KOPT-K1 (cell line): ENCODE measurements at regions not wholly inside any gene's neighbourhood (a gene's known extent, or its start where the extent isn't known, plus 50 kb on each side); places are given as distances from the start of the nearest gene placed in this dataset.
"Not testable (repeated sequence)": the region's sequence is repeated elsewhere in the genome, so short reads cannot be mapped to it uniquely, and the experiment has no call there.

Experiments
- H3K27ac ChIP-seq: fragments of 200-600 bp; sonication (generic); 2 replicates; pipeline ENCODE4 v1.5.1; 2016; ENCODE audit warnings: antibody characterized with exemption, mild to moderate bottlenecking, low read depth, low read length; ENCODE audit not compliant: poor library complexity, severe bottlenecking
- H3K36me3 ChIP-seq: fragments of 200-600 bp; sonication (generic); 2 replicates; pipeline ENCODE4 v1.5.1; 2017; ENCODE audit warnings: antibody characterized with exemption, mild to moderate bottlenecking, low read length, moderate library complexity; ENCODE audit not compliant: insufficient read depth
- H3K9me3 ChIP-seq: fragments of 200-600 bp; sonication (generic); 2 replicates; pipeline ENCODE4 v1.5.1; 2017; ENCODE audit warnings: antibody characterized with exemption, low read length, mild to moderate bottlenecking; ENCODE audit not compliant: insufficient read depth, poor library complexity, severe bottlenecking

- Histone ChIP-seq H3K27ac (no peak overlapping the region), H3K9me3 (no peaks in the 10 kb centered on the region), H3K36me3 (no peaks in the 10 kb centered on the region)
Measured at GRCh38 chr1:117758444-117759316, 152.8 kb downstream of the TENT5C start.

GRCh38 chr1:117759535-117759934 is 153.7 kb downstream of the TENT5C start:
- no peaks in the 10 kb centered on the region for H3K9me3 ChIP-seq
- H3K36me3 ChIP-seq, result no peaks in the 10 kb centered on the region
- H3K27ac ChIP-seq, result no peak overlapping the region

DNA sequence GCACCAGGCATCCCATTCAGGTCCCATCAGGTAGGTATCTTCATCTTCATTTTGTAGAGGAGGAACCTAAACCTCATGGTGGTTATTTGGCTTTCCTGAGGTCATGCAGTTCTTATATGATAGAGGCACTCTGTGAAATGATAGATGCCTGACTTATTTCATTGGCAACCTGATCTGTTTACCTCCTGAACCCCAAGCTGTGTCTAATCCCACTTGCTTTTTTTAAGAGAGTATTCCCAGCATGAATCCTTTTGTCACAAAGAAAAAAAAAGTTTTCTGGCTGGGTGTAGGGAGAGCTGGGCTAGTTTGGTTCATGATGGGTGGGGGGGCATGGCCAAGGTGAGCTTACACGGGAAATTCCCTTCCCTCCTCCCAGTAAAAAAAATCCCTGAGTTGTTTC is 154.2 kb downstream of the TENT5C start:
- Histone ChIP-seq H3K27ac (no peak overlapping the region), H3K36me3 (no peaks in the 10 kb centered on the region), H3K9me3 (no peaks in the 10 kb centered on the region)

DNA sequence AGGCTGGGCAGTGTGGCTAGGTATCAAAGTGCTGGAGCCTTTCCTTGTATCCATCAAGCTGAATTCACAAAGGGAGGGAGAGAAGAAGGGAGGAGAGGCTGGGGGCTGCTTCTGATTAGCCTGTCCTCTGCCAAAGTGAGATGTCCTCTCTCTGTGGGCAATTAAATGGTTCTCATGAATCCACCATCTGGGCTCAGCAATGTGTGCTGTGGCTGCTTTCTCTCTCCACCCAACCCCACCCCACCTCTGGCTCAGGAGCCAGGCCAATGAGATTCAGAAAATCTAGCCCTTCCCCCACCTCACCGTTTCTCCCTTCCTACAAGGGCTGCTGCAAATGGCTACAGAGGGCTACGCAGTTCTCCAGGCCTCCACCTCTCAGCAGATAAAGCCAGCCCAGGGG is 154.6 kb downstream of the TENT5C start:
- no peaks in the 10 kb centered on the region for H3K9me3 ChIP-seq
- no peaks in the 10 kb centered on the region for H3K36me3 ChIP-seq
- H3K27ac ChIP-seq, result no peak overlapping the region

- peaks cover 34% of the 10 kb centered on the region for H3K9me3 ChIP-seq
- H3K27ac ChIP-seq, result not testable (repeated sequence)
Measured at GRCh38 chr1:117767756-117768155, 161.7 kb downstream of the GDAP2 start.

GRCh38 chr1:117770981-117771531 is 158.4 kb downstream of the GDAP2 start:
- Histone ChIP-seq H3K9me3 (peaks cover 34% of the 10 kb centered on the region), H3K36me3 (no peaks in the 10 kb centered on the region), H3K27ac (no peak overlapping the region)

More at GRCh38 chr1:117767756-117768155, 161.7 kb downstream of the GDAP2 start:
- not testable (repeated sequence) for H3K36me3 ChIP-seq

- Histone ChIP-seq H3K36me3 (no peaks in the 10 kb centered on the region), H3K9me3 (no peaks in the 10 kb centered on the region), H3K27ac (no peak overlapping the region)
Measured at GRCh38 chr1:117779364-117779763, 150.1 kb downstream of the GDAP2 start.

DNA sequence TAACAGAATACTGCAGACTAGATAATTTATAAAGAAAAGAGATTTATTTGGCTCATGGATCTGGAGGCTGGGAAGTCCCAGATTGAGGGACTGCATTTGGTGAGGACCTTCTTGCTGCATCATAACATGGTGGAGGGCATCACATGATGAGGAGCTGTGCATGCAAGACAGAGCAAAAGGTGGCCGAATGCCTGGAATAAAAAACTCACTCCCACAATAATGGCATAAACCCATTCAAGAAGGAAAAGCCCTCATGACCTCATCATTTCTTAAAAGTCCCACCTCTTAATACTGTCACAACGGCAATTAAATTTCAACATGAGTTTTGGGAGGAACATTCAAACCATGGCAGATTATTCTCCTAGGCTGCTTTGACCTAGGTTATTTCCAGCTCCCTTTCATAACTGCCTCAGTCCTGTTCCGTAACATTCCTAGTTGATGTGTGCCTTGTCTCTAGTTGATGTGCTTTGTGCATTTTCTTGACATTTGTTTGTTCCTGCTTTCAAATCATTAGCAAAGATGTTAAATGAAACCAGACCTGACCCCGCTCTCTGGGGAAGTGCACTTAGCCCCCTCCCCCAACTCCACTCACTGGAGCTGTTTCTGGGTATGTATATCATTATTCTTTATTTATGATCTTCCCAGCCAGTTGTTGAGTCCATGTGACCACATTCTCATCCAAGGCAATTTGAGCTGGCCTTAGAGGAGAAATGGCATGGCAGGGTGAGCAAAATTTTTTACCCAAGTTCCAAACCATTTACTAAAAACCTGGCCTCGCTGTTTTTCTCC is 148.5 kb downstream of the GDAP2 start:
- no peaks in the 10 kb centered on the region for H3K9me3 ChIP-seq
- no peak overlapping the region for H3K27ac ChIP-seq
- H3K36me3 ChIP-seq, result no peaks in the 10 kb centered on the region

- no peak overlapping the region for H3K27ac ChIP-seq
- H3K9me3 ChIP-seq, result no peaks in the 10 kb centered on the region
- no peaks in the 10 kb centered on the region for H3K36me3 ChIP-seq
Measured at GRCh38 chr1:117782056-117782455, 147.4 kb downstream of the GDAP2 start.

DNA sequence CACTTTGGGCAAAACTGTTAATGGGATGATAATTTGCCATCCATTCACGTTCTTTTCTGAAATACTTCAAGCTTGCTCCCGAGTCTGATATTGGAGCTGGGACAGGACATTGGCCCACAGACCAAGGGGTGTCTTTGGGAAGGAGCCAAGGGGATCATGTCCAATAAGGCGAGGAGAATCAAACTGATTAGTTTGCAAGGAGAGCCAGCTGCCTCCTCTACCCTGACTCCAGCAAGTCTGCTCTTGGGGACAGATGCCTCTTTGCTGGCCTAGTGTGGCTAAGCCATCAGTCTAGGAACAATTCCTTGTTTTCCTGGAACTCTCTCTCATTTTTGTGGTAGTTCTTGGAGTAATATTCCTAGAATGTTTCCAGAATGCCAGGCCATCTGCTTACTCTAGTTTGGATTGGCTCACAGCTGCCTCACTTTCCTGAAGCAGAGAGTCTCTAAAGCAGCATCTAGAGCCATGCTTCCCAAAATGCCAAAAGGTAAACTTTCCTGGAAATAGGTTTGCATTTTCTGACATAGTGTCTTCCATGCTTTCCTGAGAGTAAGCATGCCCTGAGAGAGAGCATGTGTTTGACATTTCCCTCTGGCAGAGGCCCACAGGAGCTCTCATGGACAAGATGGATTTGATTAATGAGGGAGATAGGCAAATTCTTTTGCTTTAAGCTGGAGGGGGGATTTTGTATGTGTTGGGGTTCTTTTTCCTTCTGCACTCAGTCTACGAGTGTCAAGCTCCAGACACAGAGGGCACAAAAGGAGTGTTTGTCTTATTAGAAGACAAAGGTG is 145.6 kb downstream of the GDAP2 start:
- H3K27ac ChIP-seq, result no peak overlapping the region
- H3K36me3 ChIP-seq, result no peaks in the 10 kb centered on the region
- no peaks in the 10 kb centered on the region for H3K9me3 ChIP-seq

DNA sequence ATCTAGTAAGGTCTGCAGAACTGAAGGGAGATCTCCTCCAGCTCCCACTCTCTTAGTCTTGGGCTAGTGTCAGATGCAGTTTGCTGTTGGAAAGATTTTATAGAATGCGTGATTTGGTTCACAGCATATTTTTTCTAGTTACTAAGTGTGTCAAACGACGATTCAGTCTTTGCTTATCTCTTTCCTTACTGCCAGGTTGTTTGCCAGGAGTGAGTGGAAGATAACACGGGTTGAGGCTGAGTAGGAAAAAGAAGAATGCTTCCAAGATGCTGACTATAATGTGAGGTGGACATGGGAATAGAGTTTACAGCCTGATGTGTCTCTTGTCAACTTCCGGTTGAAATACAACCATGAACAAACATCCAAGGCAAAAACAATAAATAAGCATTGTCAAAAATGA is 141.4 kb downstream of the GDAP2 start:
- no peaks in the 10 kb centered on the region for H3K36me3 ChIP-seq
- H3K9me3 ChIP-seq, result no peaks in the 10 kb centered on the region
- no peak overlapping the region for H3K27ac ChIP-seq

DNA sequence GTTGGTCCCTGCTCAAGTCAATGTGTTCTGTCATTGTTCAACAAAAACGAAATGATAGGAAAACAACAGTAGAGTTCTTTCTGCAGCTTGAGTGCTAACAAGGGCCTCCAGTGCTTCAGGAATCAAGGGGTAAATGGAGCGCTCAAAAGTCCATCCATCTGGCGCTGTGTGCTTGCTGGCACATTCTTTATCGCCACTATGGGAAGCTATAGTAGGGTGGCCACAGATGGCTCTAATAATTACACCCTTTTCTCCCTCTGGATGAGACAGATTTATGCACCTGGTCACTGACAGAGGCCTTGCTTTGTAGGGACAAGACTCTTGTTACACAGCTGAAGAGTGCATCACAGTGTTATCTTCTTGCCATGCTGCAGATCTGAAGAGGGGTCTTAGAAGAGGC is 136.0 kb downstream of the GDAP2 start:
- H3K27ac ChIP-seq, result no peak overlapping the region
- H3K9me3 ChIP-seq, result no peaks in the 10 kb centered on the region
- H3K36me3 ChIP-seq, result no peaks in the 10 kb centered on the region

GRCh38 chr1:117794073-117794472 is 135.3 kb downstream of the GDAP2 start:
- Histone ChIP-seq H3K9me3 (no peaks in the 10 kb centered on the region), H3K36me3 (no peaks in the 10 kb centered on the region), H3K27ac (no peak overlapping the region)

DNA sequence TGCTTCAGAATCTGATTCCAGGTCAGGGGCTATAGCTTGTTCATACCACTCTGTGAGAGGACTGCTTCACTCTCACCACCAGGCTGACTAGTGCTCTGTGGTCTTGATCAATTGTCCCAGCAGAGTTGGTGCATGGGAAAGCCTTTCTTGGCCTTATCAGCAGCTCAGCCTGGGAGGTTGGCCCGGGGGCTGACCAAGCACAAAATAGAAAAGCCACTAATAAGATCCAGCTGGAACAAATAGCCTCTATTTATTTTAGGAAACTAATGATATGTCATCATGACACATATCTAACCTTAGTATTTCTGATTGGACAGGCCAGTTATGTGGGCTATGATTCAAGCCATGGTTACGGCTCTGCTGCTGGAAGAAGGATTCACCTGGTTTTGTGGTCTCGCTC is 134.2 kb downstream of the GDAP2 start:
- Histone ChIP-seq H3K9me3 (no peaks in the 10 kb centered on the region), H3K27ac (no peak overlapping the region), H3K36me3 (no peaks in the 10 kb centered on the region)

GRCh38 chr1:117795792-117796191 is 133.6 kb downstream of the GDAP2 start:
- H3K27ac ChIP-seq, result no peak overlapping the region
- no peaks in the 10 kb centered on the region for H3K9me3 ChIP-seq
- no peaks in the 10 kb centered on the region for H3K36me3 ChIP-seq
